Stomach (tissue), 4 donors: ENCODE measurements at regions not wholly inside any gene's neighbourhood (a gene's known extent, or its start where the extent isn't known, plus 50 kb on each side); places are given as distances from the start of the nearest gene placed in this dataset.

Experiments
- POLR2AphosphoS5 ChIP-seq, 3 donors: sonication (generic); formaldehyde crosslinking; IDR thresholded peaks; one replicate each; pipeline ENCODE4 v1.6.1; 2016; ENCODE audit warnings: antibody characterized with exemption in 3 of 3
- TF ChIP-seq, protein P1 (sequence below), 7 experiments: fragments of 450-650 bp in 4 of 7; fragments of 200-600 bp in 3 of 7; sonication (generic) in 3 of 7; IDR thresholded peaks; one replicate each; pipeline ENCODE4 v1.5.1; 2016 to 2019; ENCODE audit warnings: antibody characterized with exemption in 7 of 7, control low read depth in 2 of 7, mild to moderate bottlenecking in 1 of 7

DNA sequence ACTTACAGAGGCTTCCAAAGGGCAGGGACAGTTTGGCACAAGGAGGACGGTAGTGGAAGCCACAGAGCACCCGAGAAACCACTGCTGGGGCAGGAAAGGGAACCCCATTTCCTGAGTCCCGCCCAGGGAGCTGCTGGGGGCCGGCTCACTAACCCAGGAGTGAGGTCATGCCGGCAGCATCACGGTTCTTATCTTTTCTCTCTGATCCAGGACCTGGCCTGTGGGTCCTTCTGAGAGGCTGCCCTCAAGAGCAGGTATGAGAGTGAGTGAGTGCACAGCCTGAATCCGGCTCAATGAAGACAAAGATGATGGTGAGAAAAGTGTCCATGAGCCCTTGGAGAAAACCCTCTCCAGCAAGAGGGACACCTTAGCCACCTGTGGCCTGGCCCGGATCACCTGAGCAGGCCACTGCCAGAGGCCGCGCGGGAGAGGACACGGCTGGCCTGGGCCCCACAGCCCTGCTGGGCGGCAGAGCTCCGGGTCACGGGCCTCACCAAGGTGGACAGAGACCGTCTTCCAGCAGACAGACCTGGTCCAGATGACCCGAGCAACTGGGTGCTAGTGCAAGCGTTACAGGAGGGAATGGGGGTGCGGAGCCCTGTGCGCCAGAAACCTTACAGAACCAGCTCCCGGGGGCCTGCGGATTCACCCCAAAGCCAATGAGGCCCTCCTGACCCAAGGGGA, 94.9 kb downstream of the RIPK4 start:
- TF ChIP-seq, protein P1, sequence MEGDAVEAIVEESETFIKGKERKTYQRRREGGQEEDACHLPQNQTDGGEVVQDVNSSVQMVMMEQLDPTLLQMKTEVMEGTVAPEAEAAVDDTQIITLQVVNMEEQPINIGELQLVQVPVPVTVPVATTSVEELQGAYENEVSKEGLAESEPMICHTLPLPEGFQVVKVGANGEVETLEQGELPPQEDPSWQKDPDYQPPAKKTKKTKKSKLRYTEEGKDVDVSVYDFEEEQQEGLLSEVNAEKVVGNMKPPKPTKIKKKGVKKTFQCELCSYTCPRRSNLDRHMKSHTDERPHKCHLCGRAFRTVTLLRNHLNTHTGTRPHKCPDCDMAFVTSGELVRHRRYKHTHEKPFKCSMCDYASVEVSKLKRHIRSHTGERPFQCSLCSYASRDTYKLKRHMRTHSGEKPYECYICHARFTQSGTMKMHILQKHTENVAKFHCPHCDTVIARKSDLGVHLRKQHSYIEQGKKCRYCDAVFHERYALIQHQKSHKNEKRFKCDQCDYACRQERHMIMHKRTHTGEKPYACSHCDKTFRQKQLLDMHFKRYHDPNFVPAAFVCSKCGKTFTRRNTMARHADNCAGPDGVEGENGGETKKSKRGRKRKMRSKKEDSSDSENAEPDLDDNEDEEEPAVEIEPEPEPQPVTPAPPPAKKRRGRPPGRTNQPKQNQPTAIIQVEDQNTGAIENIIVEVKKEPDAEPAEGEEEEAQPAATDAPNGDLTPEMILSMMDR (IDR thresholded peaks at IDR 0.05) = no peak
- no peak for TF ChIP-seq POLR2AphosphoS5 (IDR thresholded peaks at IDR 0.05)
